ENCODE measurements at regions not wholly inside any gene's neighbourhood (a gene's known extent, or its start where the extent isn't known, plus 50 kb on each side); places are given as distances from the start of the nearest gene placed in this dataset.
A peak's percentile ranks its signal among the peaks of the same experiment; 100 is the strongest.
"Not testable (repeated sequence)": the region's sequence is repeated elsewhere in the genome, so short reads cannot be mapped to it uniquely, and the experiment has no call there.

GRCh38 chr6:113047148-113047547 lies 700.0 kb downstream of the RFPL4B start:
- peak; percentile 41 for DNase-seq (ENCODE audit: low read depth)

- no peak for DNase-seq (ENCODE audit: low read depth)
These were observed 700.8 kb downstream of the RFPL4B start for GRCh38 chr6:113047932-113048331.

DNA sequence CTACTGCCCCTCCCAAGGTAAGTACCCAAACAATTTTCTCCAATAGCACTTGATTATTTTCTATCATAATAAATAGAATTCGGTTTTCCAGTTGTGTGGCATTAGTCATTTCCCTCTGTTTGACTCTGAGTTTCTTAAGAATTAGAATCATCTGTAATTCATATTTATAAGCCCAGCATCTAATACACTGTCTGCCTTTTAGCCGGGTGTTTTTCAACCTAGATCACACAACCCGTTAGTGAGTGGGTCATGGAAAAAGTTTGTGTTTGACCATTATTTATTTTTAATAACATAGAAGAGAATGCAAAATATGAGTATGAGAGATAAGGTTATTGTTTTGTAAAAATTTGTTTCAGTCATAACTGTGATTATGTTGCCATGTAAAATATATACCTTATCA lies 701.6 kb downstream of the RFPL4B start:
- DNase-seq (ENCODE audit: low read depth): no peak

DNA sequence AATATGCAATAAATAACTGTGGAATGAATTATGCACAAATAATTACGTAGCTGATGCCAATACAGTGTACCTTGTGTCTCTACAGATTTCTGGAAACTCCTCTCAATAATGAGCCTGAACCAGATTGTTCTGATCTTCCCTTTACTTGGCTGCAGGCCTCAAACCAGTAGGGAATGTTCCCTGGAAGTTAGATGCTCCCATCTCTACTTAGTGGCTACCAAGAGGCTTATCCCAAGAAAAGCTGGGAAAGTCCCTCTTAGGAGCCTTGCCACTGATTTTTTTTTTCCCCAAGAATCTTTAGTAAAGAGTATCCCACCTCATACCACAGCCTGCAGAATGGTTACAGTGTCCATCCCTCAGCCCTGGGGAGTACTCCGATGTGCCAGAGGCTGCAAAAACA lies 702.1 kb downstream of the RFPL4B start:
- DNase-seq (ENCODE audit: low read depth): no peak

DNA sequence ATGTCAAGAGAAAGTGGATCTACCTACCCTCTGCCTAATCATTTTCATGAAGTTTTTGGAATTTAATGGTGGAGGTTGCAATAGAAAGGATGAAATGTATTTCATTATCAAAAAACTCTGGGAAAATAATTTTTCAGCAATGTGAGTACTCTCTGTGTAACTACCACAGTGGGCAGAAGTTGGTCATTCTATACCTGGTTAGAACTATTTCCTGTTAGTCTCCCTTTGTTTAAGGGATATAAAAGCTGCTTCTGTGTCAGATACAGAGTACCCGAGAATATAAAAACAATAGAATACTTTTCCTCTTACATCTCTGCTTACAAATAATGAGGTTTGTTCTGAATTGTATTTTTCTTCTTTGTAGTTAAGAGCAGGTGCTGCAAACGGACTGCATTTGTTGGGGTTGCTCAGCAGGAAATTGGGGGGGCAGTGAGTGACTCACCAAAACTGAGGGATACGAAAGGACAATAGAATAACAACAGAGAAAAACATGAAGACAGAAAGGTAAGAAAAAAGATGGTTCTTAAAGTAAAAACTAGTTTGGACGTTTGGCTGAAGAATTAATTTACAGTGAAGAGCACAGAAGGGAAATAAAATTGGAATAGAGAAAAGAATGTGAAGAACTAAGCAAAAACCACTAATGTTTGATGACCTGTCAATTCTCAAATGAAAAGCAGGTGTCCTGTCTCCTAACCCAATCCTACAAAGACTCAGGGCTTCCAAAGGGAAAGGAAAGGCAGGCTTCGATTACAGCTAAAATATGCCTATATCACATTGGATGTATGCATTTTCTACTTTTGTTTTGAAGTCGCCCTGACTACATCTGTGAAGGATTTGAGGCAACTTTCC lies 703.1 kb downstream of the RFPL4B start:
- DNase-seq (ENCODE audit: low read depth): peak; percentile 37

GRCh38 chr6:113050979-113051378 lies 703.8 kb downstream of the RFPL4B start:
- DNase-seq (ENCODE audit: low read depth): no peak

GRCh38 chr6:113052506-113052905 lies 705.4 kb downstream of the RFPL4B start:
- no peak for DNase-seq (ENCODE audit: low read depth)

DNA sequence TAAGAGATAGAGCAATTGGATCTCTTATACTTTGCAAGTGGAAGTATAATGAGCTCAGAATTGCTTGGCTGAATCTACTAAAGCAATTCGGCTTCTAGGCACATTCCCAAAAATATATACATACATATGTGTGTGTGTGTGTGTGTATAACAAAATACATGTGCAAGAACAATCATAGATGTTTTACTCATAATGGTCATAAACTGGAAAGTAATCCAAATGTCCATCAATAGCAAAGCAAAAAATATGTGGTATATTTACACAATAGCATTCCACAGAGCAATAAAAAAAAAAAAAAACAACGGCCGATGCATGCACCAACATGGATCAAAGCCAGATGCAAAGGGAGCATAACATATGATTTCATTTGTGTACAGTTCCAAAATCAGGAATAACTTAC lies 707.9 kb downstream of the RFPL4B start:
- no peak for DNase-seq (ENCODE audit: low read depth)

DNA sequence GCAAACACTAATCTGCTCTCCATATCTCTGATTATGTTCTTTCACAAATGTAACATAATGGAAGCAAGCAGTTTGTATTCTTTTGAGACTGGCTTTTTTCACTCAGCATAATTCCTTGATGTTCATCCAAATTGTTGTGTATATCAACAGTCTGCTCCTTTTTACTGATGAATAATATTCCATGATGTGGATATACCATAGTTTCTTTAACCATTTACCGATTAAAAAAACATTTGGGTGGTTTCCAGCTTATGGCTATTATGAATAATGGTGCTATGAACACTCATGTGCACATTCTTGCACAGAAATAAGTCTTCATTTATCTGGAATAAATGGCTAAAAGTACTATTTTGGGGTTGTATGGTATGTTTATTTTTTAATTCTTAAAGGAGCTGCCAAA lies 708.9 kb downstream of the RFPL4B start:
- DNase-seq (ENCODE audit: low read depth): no peak

DNA sequence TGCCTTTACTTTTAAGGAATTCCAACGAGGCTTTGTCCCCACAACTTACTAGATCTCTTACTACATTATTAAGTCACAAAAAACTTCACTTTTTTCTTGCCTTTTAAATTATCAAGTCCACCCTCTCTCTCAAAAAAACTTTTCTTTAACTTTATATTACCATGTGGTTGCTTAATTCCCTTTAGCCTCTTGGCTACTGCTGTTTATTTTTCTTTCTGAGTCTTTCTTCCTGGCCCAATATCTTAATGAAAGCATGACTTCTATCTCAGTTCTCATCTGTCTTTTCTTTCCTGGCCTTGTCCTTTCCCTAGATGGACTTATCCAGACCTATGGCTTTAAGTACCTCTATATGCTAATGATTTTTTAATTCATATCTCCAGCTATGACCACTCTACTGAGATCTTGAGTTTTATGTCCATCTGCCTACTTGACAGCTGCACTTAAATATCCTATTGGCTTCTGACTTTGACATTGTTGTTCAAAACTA lies 710.5 kb downstream of the RFPL4B start:
- no peak for DNase-seq (ENCODE audit: low read depth)

DNA sequence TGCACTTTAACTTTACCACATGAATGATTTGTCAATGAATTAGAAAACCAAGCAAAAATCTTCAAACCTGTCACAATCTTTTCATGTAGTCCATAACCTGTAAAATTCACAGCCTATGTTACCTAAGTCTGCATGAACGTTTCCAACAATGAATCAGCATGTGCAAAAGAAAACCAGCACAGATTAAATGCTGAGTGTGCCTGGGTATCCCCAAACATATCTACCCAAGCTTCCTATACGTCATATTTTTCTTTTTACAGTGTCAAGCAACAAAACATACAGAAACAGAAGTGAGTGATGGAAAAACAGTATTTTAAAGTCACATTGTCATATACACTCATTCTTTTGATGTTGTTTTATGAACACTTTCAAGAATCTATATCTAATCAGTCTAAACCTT lies 713.5 kb downstream of the RFPL4B start:
- DNase-seq (ENCODE audit: low read depth): no peak

GRCh38 chr6:113065611-113066010 lies 718.5 kb downstream of the RFPL4B start:
- peak; percentile 72 for DNase-seq (ENCODE audit: low read depth)

- no peak for DNase-seq (ENCODE audit: low read depth)
These were observed 720.6 kb downstream of the RFPL4B start for GRCh38 chr6:113067612-113068275.

- DNase-seq (ENCODE audit: low read depth): no peak
These were observed 721.4 kb downstream of the RFPL4B start for GRCh38 chr6:113068570-113068969.

GRCh38 chr6:113070681-113071080 lies 723.6 kb downstream of the RFPL4B start:
- DNase-seq (ENCODE audit: low read depth): not testable (repeated sequence)

GRCh38 chr6:113073611-113074191 lies 726.6 kb downstream of the RFPL4B start:
- peak; percentile 58 for DNase-seq (ENCODE audit: low read depth)

DNA sequence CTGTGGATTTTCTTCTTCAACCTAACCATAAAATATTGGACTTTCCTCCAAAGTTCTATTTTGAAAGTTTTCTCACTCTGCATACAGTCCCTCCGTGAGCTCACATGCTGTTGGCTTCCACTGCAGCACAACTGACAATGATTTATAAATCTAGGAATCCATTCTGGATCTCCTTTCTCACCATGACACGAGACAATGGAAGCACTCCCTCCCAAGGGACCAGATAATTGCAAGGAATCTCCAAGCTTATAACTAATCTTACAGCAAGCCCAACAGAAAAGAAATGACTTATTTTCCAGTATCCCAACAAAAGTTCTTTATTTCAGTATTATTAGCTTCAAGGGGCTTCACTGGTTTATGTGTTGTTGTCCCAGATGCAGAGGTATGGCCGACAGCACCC lies 729.0 kb downstream of the RFPL4B start:
- no peak for DNase-seq (ENCODE audit: low read depth)

DNA sequence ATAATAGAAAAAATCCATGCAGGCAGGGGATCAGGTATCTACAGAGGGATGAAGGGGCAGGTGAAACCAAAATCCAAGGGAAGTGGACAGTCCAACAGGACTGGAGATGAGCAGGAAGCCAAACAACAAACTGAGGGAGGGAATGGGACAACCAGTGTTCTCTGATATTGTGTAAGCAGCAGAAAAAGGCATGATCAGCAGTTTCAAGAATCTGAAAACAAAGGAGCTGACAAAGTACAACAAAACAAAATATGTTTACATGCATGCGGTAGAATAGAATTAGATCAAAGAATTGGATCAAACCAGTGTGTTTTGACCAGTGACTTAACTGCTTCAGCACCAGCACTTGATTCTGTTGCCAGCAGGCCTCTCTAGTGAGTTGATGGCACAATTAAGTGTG lies 729.7 kb downstream of the RFPL4B start:
- DNase-seq (ENCODE audit: low read depth): no peak

GRCh38 chr6:113077794-113078193 lies 730.7 kb downstream of the RFPL4B start:
- DNase-seq (ENCODE audit: low read depth): no peak

GRCh38 chr6:113078791-113079190 lies 731.7 kb downstream of the RFPL4B start:
- no peak for DNase-seq (ENCODE audit: low read depth)

GRCh38 chr6:113082745-113083144 lies 735.6 kb downstream of the RFPL4B start:
- peak; percentile 27 for DNase-seq (ENCODE audit: low read depth)

- no peak for DNase-seq (ENCODE audit: low read depth)
These were observed 736.8 kb downstream of the RFPL4B start for GRCh38 chr6:113083947-113084346.

DNA sequence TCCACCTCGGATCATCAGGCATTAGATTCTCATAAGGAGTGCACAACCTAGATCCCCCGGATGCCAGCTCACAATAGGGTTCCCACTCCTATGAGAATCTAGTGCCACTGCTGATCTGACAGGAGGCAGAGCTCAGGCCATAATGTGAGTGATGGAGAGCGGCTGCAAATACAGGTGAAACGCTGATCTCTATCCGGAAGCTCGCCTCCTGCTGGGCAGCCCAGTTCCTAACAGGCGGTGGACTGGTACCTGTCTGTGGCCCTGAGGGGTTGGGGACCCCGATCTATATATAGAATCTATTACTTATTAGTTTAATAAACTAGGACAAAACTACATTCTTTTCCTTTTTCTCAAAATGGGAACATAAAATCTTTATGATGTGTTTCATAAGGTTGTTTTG lies 741.9 kb downstream of the RFPL4B start:
- no peak for DNase-seq (ENCODE audit: low read depth)
